Parathyroid adenoma (tissue), 2 donors: ENCODE measurements at regions not wholly inside any gene's neighbourhood (a gene's known extent, or its start where the extent isn't known, plus 50 kb on each side); places are given as distances from the start of the nearest gene placed in this dataset.
"Not testable (repeated sequence)": the region's sequence is repeated elsewhere in the genome, so short reads cannot be mapped to it uniquely, and the experiment has no call there.

Experiments
- H2AFZ ChIP-seq: fragments of 300-600 bp; sonication (generic); one replicate; pipeline ENCODE4 v1.7.0; 2017; ENCODE audit warnings: antibody characterized with exemption, mild to moderate bottlenecking
- H3K27ac ChIP-seq: fragments of 300-600 bp; sonication (generic); one replicate; pipeline ENCODE4 v1.7.0; 2017
- H3K27me3 ChIP-seq: fragments of 300-600 bp; sonication (generic); one replicate; pipeline ENCODE4 v1.7.0; 2017; ENCODE audit warnings: low read length; ENCODE audit not compliant: control insufficient read depth, insufficient read depth
- H3K36me3 ChIP-seq: fragments of 300-600 bp; sonication (generic); one replicate; pipeline ENCODE4 v1.7.0; 2017; ENCODE audit warnings: low read length; ENCODE audit not compliant: control insufficient read depth, insufficient read depth
- H3K4me1 ChIP-seq: fragments of 300-600 bp; sonication (generic); one replicate; pipeline ENCODE4 v1.7.0; 2017; ENCODE audit warnings: control low read depth
- H3K4me2 ChIP-seq: fragments of 300-600 bp; sonication (generic); one replicate; pipeline ENCODE4 v1.7.0; 2017; ENCODE audit warnings: low read length
- H3K4me3 ChIP-seq: fragments of 300-600 bp; sonication (generic); one replicate; pipeline ENCODE4 v1.7.0; 2017; ENCODE audit warnings: low read depth, low read length
- H3K79me2 ChIP-seq: fragments of 300-600 bp; sonication (generic); one replicate; pipeline ENCODE4 v1.7.0; 2017; ENCODE audit warnings: control low read depth
- H3K9ac ChIP-seq: fragments of 300-600 bp; sonication (generic); one replicate; pipeline ENCODE4 v1.7.0; 2017; ENCODE audit warnings: mild to moderate bottlenecking
- H3K9me3 ChIP-seq: fragments of 300-600 bp; sonication (generic); one replicate; pipeline ENCODE4 v1.7.0; 2017; ENCODE audit warnings: low read length; ENCODE audit not compliant: control insufficient read depth
- TF ChIP-seq, protein P1 (sequence below): fragments of 300-600 bp; sonication (generic); IDR thresholded peaks from one replicate; pipeline ENCODE4 v1.7.0; 2017; ENCODE audit warnings: antibody characterized with exemption, mild to moderate bottlenecking
- donor health status: primary hyperparathyroidism.

DNA sequence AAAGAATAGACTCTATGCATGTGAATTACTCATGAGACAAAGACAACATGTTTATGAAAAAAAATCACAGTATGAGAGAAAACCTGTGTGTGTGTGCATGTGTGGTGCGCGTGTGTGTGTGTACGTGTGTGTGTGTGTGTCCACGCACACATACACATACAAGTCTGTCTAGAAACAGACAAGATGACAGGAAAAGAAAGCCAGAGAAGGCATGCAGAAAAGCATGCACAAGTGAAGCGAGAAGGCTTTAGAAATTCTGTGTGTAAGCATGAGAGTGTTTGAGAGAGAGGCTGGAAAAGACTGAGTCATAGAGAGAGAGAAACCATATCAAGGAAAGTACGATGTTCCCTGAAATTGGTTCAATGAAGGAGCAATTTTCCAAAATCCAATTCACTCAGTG is 566.4 kb upstream of the C16orf82 start:
- Histone ChIP-seq H3K9me3 (no peaks in the 10 kb centered on the region), H3K79me2 (no peaks in the 10 kb centered on the region), H3K4me1 (no peaks in the 10 kb centered on the region), H2AFZ (peak overlapping the region; percentile 14), H3K4me2 (no peak overlapping the region), H3K27me3 (no peaks in the 10 kb centered on the region), H3K36me3 (no peaks in the 10 kb centered on the region), H3K27ac (no peak overlapping the region), H3K9ac (no peak overlapping the region), H3K4me3 (no peak overlapping the region)
- TF ChIP-seq, protein P1, sequence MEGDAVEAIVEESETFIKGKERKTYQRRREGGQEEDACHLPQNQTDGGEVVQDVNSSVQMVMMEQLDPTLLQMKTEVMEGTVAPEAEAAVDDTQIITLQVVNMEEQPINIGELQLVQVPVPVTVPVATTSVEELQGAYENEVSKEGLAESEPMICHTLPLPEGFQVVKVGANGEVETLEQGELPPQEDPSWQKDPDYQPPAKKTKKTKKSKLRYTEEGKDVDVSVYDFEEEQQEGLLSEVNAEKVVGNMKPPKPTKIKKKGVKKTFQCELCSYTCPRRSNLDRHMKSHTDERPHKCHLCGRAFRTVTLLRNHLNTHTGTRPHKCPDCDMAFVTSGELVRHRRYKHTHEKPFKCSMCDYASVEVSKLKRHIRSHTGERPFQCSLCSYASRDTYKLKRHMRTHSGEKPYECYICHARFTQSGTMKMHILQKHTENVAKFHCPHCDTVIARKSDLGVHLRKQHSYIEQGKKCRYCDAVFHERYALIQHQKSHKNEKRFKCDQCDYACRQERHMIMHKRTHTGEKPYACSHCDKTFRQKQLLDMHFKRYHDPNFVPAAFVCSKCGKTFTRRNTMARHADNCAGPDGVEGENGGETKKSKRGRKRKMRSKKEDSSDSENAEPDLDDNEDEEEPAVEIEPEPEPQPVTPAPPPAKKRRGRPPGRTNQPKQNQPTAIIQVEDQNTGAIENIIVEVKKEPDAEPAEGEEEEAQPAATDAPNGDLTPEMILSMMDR = no peak

DNA sequence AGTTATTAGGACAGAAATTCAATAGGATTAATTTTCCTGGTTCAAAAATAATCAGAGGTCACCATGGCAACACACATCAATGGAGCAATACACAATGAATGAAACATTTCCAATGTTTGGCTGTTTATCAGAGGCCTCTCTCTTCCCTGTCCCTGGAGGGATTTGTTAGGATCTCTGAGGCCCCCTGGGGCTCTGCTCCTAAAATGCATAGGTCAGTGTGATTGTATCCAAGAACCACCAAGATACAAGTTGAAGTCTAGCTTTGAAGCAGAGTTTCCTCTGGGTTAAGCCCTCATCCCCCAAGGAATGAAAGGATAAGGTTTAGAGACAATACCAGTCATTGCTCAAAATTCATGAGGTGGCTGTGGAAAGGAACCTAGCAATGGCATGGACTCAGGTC is 561.2 kb upstream of the C16orf82 start:
- Histone ChIP-seq H3K27me3 (no peaks in the 10 kb centered on the region), H3K79me2 (no peaks in the 10 kb centered on the region), H2AFZ (no peak overlapping the region), H3K9me3 (no peaks in the 10 kb centered on the region), H3K4me1 (no peaks in the 10 kb centered on the region), H3K36me3 (no peaks in the 10 kb centered on the region), H3K27ac (no peak overlapping the region), H3K9ac (no peak overlapping the region), H3K4me3 (no peak overlapping the region), H3K4me2 (no peak overlapping the region)
- TF ChIP-seq, protein P1 = no peak

DNA sequence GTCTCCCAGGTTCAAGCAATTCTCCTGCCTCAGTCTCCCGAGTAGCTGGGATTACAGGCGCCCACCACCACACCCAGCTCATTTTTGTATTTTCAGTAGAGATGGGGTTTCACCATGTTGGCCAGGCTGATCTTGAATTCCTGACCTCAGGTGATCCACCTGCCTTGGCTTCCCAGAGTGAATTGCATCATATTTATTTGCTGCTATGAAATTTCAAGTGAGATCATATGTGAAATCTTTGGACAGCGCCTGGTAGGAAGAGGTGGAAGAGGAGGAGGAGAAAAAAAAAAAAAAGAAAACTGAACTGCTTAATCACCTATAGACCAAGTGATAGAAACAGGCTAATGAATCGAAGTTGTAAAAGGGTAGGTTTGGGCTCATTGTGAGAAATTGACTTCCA is 557.8 kb upstream of the C16orf82 start:
- H3K9me3 ChIP-seq, H3K36me3 ChIP-seq, H3K79me2 ChIP-seq, H3K9ac ChIP-seq, H3K4me2 ChIP-seq, H3K4me1 ChIP-seq, H3K27ac ChIP-seq, H2AFZ ChIP-seq, H3K27me3 ChIP-seq, H3K4me3 ChIP-seq: not testable (repeated sequence)

DNA sequence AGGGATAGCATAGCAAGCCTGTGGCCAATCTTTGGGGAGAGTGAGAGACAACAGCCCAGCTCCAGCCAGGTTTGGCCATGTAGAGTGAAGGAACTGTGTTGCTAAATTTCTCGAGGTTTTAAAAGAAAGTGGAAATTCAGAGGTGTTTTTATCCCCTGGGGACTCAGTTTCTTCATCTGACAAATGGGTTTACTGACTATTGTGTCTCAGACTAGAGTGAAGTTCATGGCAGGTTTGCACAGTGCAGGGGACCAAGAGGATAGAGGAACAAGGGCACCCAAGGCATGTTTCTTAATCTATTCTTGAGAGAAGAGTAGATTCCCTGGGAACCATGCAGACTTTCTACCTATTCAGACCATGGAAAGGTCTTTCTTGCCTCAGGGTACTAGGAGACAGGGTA is 555.8 kb upstream of the C16orf82 start:
- no peak overlapping the region for H3K9ac ChIP-seq
- no peaks in the 10 kb centered on the region for H3K27me3 ChIP-seq
- H3K9me3 ChIP-seq = no peaks in the 10 kb centered on the region
- TF ChIP-seq, protein P1 = no peak
- H3K4me1 ChIP-seq = no peaks in the 10 kb centered on the region
- H3K4me3 ChIP-seq = no peak overlapping the region
- H3K36me3 ChIP-seq = no peaks in the 10 kb centered on the region
- no peak overlapping the region for H2AFZ ChIP-seq
- no peak overlapping the region for H3K4me2 ChIP-seq
- no peaks in the 10 kb centered on the region for H3K79me2 ChIP-seq
- H3K27ac ChIP-seq = no peak overlapping the region

DNA sequence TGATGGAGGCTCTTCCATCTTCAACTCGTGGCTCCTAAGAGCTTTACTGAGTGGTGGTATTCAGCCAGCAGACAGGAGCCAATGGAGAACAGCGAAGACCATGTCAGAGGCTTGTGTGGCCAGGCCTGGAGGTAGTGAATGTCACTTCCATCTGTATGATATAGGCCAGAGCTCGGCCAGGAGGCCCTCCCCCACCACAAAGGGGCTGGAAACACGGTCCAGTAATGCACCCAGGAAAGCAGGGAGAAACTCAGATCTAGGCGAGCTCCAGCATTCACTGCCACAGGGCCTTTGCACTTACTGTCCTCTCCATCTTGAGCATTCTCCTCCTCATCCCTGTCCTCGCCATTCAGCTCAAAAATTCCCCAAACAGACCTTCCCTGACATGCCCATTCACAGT is 555.3 kb upstream of the C16orf82 start:
- no peak overlapping the region for H3K27ac ChIP-seq
- H3K4me2 ChIP-seq = no peak overlapping the region
- no peaks in the 10 kb centered on the region for H3K9me3 ChIP-seq
- H3K36me3 ChIP-seq = no peaks in the 10 kb centered on the region
- H3K79me2 ChIP-seq = no peaks in the 10 kb centered on the region
- H3K9ac ChIP-seq = no peak overlapping the region
- no peaks in the 10 kb centered on the region for H3K27me3 ChIP-seq
- no peaks in the 10 kb centered on the region for H3K4me1 ChIP-seq
- TF ChIP-seq, protein P1 = no peak
- H2AFZ ChIP-seq = no peak overlapping the region
- H3K4me3 ChIP-seq = no peak overlapping the region
